ENCODE measurements at regions not wholly inside any gene's neighbourhood (a gene's known extent, or its start where the extent isn't known, plus 50 kb on each side); places are given as distances from the start of the nearest gene placed in this dataset.

GRCh38 chr2:220221992-220222391 is 594.6 kb downstream of the SLC4A3 start:
- no peak for TF ChIP-seq ZNF629 (tag by site-specific recombination; IDR thresholded peaks at IDR 0.05)
- TF ChIP-seq ZNF654 (tag by site-specific recombination; IDR thresholded peaks at IDR 0.05; ENCODE audit: low read depth): no peak
- no peak for TF ChIP-seq ZNF239 (tag by site-specific recombination; IDR thresholded peaks at IDR 0.05)
- TF ChIP-seq GLI2 (tag by site-specific recombination; IDR thresholded peaks at IDR 0.05; ENCODE audit: borderline replicate concordance, low read depth): no peak
- TF ChIP-seq ZNF223 (tag by site-specific recombination; IDR thresholded peaks at IDR 0.05): no peak
- no peak for TF ChIP-seq ZNF214 (tag by site-specific recombination; IDR thresholded peaks at IDR 0.05; ENCODE audit: borderline replicate concordance)
- no peak for TF ChIP-seq KLF7 (tag by site-specific recombination; IDR thresholded peaks at IDR 0.05; ENCODE audit: borderline replicate concordance)
- no peak for TF ChIP-seq ZNF280D (tag by site-specific recombination; IDR thresholded peaks at IDR 0.05)
